Nephron progenitor cell (in vitro differentiated cells): ENCODE measurements at regions not wholly inside any gene's neighbourhood (a gene's known extent, or its start where the extent isn't known, plus 50 kb on each side); places are given as distances from the start of the nearest gene placed in this dataset.

Experiments
- DNase-seq: peaks from one replicate; pipeline ENCODE4 v3.0.0; 2021
- H3K27ac Mint-ChIP-seq: 2 replicates; pipeline ENCODE4 v1.8.0; 2021; ENCODE audit warnings: mild to moderate bottlenecking, moderate library complexity, mixed read lengths
- H3K27me3 Mint-ChIP-seq: 2 replicates; pipeline ENCODE4 v1.8.0; 2021; ENCODE audit warnings: mild to moderate bottlenecking, low read depth, mixed read lengths; ENCODE audit not compliant: poor library complexity
- H3K36me3 Mint-ChIP-seq: 2 replicates; pipeline ENCODE4 v1.8.0; 2021; ENCODE audit warnings: low read depth, mixed read lengths
- H3K4me1 Mint-ChIP-seq: 2 replicates; pipeline ENCODE4 v1.8.0; 2021; ENCODE audit warnings: mixed read lengths
- H3K4me3 Mint-ChIP-seq: 2 replicates; pipeline ENCODE4 v1.8.0; 2021; ENCODE audit warnings: mild to moderate bottlenecking, moderate library complexity, mixed read lengths
- H3K9me3 Mint-ChIP-seq: 2 replicates; pipeline ENCODE4 v1.8.0; 2021; ENCODE audit warnings: mild to moderate bottlenecking, moderate library complexity, mixed read lengths
- CTCF ChIP-seq: fragments of 200-600 bp; sonication (generic); IDR thresholded peaks from 2 replicates; pipeline ENCODE4 v1.5.0; 2021; ENCODE audit warnings: antibody characterized with exemption

- no peaks in the 10 kb centered on the region for H3K9me3 Mint-ChIP-seq
- no peaks in the 10 kb centered on the region for H3K36me3 Mint-ChIP-seq
- TF ChIP-seq CTCF: no peak
- no peak overlapping the region for H3K4me3 Mint-ChIP-seq
- H3K27ac Mint-ChIP-seq: no peak overlapping the region
- peaks cover 43% of the 10 kb centered on the region for H3K4me1 Mint-ChIP-seq
- no peaks in the 10 kb centered on the region for H3K27me3 Mint-ChIP-seq
- DNase-seq: no peak
Observed at GRCh38 chr17:31593806-31594205, 202.3 kb downstream of the RAB11FIP4 start.

DNA sequence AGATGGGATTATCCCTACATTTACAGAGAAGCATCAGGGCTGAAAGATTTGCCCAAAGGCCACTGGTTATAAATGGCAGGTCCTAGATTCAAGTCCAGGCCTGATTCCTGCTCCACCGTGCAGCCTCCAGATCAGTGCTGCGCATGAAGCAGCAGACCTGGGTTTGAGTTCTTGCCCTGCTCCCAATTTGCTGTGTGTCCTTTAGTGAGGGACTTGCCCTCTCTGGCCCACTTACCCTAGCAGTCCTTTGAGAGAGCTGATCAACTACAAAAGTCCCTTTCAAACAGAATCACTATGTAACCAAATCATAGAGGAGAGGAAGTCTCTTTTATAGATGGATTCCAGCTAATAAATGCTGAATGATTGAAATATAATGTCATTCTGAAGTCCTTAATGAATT, 200.4 kb downstream of the RAB11FIP4 start:
- Mint-ChIP-seq H3K4me3 (no peak overlapping the region), H3K4me1 (peaks cover 30% of the 10 kb centered on the region), H3K27ac (no peak overlapping the region)

GRCh38 chr17:31588512-31588911, 197.0 kb downstream of the RAB11FIP4 start:
- no peak for DNase-seq
- no peaks in the 10 kb centered on the region for H3K27me3 Mint-ChIP-seq
- no peaks in the 10 kb centered on the region for H3K9me3 Mint-ChIP-seq
- no peak for TF ChIP-seq CTCF
- no peak overlapping the region for H3K4me3 Mint-ChIP-seq
- H3K36me3 Mint-ChIP-seq: no peaks in the 10 kb centered on the region
- peaks cover 6% of the 10 kb centered on the region for H3K4me1 Mint-ChIP-seq
- H3K27ac Mint-ChIP-seq: no peak overlapping the region

More for the DNA sequence above, 200.4 kb downstream of the RAB11FIP4 start:
- TF ChIP-seq CTCF: no peak
- H3K9me3 Mint-ChIP-seq: no peaks in the 10 kb centered on the region
- DNase-seq: no peak
- H3K36me3 Mint-ChIP-seq: no peaks in the 10 kb centered on the region
- H3K27me3 Mint-ChIP-seq: no peaks in the 10 kb centered on the region

DNA sequence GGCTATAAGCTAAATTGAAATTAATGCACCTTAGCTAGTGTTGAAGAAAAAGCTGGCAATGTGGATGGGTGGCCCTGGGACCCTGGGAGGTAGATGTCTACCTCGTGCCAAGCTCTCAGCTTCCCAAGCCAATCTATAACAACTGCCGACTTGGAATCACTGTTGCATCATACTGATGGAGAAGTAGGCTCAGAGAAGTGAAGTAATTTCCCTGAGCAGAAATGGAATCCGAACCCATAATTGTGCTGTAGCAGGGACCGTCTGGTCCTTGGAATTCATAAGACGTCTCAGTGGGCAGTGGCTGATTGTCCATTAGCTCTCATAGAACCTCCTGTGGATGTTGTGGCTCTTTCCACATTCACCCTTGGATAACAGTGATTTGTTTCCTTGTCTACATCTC, 196.6 kb downstream of the RAB11FIP4 start:
- no peak for DNase-seq
- Mint-ChIP-seq H3K27ac (no peak overlapping the region), H3K27me3 (no peaks in the 10 kb centered on the region), H3K36me3 (no peaks in the 10 kb centered on the region), H3K9me3 (no peaks in the 10 kb centered on the region), H3K4me1 (peaks cover 2% of the 10 kb centered on the region), H3K4me3 (no peak overlapping the region)
- no peak for TF ChIP-seq CTCF
